Neural progenitor cell (in vitro differentiated cells): ENCODE measurements at regions not wholly inside any gene's neighbourhood (a gene's known extent, or its start where the extent isn't known, plus 50 kb on each side); places are given as distances from the start of the nearest gene placed in this dataset.

Experiments used
- EZH2 ChIP-seq: fragments of 200-600 bp; sonication (generic); IDR thresholded peaks from 2 replicates; pipeline ENCODE4 v1.6.1; 2017; ENCODE audit warnings: antibody characterized with exemption, mild to moderate bottlenecking, moderate library complexity
- TF ChIP-seq, protein P1 (sequence below): fragments of 200-600 bp; sonication (generic); IDR thresholded peaks from 2 replicates; pipeline ENCODE4 v1.5.1; 2017; ENCODE audit warnings: antibody characterized with exemption, mild to moderate bottlenecking

DNA sequence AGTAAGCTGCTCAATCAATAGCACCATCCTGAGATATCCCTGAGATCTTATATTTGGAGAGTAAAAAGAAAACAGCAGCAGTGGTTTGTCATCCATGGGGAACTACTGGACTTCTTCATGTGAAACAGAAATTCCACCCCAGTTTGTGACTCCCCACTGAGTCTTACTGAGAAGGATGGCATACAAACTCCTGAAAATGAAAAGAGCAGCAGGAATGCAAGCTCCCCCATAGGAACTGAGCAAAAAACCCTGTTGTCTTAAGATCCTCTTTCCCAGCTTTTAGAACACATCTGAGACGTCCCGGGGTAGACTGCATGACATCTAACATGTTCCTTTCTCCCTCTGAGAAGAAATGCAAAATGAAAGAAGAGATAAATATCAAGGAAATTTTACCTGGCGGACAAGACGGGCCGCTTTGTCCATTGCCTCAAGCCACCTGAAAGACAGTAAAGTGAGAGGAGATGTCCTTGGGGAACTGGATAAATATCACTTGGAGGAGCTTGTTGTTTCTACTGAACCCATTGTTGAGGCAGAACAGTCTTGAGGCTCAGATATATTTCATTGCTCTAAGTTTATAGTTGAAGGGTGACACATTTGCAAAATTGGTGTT, 117.1 kb downstream of the NUDT12 start:
- TF ChIP-seq, protein P1, sequence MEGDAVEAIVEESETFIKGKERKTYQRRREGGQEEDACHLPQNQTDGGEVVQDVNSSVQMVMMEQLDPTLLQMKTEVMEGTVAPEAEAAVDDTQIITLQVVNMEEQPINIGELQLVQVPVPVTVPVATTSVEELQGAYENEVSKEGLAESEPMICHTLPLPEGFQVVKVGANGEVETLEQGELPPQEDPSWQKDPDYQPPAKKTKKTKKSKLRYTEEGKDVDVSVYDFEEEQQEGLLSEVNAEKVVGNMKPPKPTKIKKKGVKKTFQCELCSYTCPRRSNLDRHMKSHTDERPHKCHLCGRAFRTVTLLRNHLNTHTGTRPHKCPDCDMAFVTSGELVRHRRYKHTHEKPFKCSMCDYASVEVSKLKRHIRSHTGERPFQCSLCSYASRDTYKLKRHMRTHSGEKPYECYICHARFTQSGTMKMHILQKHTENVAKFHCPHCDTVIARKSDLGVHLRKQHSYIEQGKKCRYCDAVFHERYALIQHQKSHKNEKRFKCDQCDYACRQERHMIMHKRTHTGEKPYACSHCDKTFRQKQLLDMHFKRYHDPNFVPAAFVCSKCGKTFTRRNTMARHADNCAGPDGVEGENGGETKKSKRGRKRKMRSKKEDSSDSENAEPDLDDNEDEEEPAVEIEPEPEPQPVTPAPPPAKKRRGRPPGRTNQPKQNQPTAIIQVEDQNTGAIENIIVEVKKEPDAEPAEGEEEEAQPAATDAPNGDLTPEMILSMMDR = no peak
- no peak for TF ChIP-seq EZH2
